ENCODE measurements at regions not wholly inside any gene's neighbourhood (a gene's known extent, or its start where the extent isn't known, plus 50 kb on each side); places are given as distances from the start of the nearest gene placed in this dataset.
"Not testable (repeated sequence)": the region's sequence is repeated elsewhere in the genome, so short reads cannot be mapped to it uniquely, and the experiment has no call there.

GRCh38 chr2:57330447-57330846 is 716.2 kb upstream of the VRK2 start:
- no peak for DNase-seq
- in situ Hi-C loops (cut with MboI; ENCODE audit: low pct_unique_long_range_greater_than_20kb, low sequenced_read_pairs) = no loop called here

- no peak for DNase-seq
- in situ Hi-C loops (cut with MboI; ENCODE audit: low pct_unique_long_range_greater_than_20kb, low sequenced_read_pairs) = no loop called here
Observed at GRCh38 chr2:57333221-57333620, 713.4 kb upstream of the VRK2 start.

GRCh38 chr2:57343391-57344006 is 703.1 kb upstream of the VRK2 start:
- in situ Hi-C loops (cut with MboI; ENCODE audit: low pct_unique_long_range_greater_than_20kb, low sequenced_read_pairs) = no loop called here
- no peak for DNase-seq

GRCh38 chr2:57368190-57368589 is 678.4 kb upstream of the VRK2 start:
- no peak for DNase-seq

GRCh38 chr2:57370882-57371585 is 675.6 kb upstream of the VRK2 start:
- in situ Hi-C loops (cut with MboI; ENCODE audit: low pct_unique_long_range_greater_than_20kb, low sequenced_read_pairs) = no loop called here

More at GRCh38 chr2:57368190-57368589, 678.4 kb upstream of the VRK2 start:
- in situ Hi-C loops (cut with MboI; ENCODE audit: low pct_unique_long_range_greater_than_20kb, low sequenced_read_pairs) = no loop called here

GRCh38 chr2:57372237-57372984 is 674.2 kb upstream of the VRK2 start:
- no peak for DNase-seq
- in situ Hi-C loops (cut with MboI; ENCODE audit: low pct_unique_long_range_greater_than_20kb, low sequenced_read_pairs) = no loop called here

More at GRCh38 chr2:57370882-57371585, 675.6 kb upstream of the VRK2 start:
- no peak for DNase-seq

- in situ Hi-C loops (cut with MboI; ENCODE audit: low pct_unique_long_range_greater_than_20kb, low sequenced_read_pairs) = no loop called here
- DNase-seq = no peak
Observed at GRCh38 chr2:57373530-57373929, 673.1 kb upstream of the VRK2 start.

GRCh38 chr2:57376985-57377384 is 669.6 kb upstream of the VRK2 start:
- in situ Hi-C loops (cut with MboI; ENCODE audit: low pct_unique_long_range_greater_than_20kb, low sequenced_read_pairs) = loop anchor here (25.0 kb wide), 1 partner anchor 110 kb away; no protein-coding TSS in a partner anchor
- peak; percentile 55 for DNase-seq

- DNase-seq = no peak
- in situ Hi-C loops (cut with MboI; ENCODE audit: low pct_unique_long_range_greater_than_20kb, low sequenced_read_pairs) = loop anchor here (25.0 kb wide), 1 partner anchor 101 kb away; no protein-coding TSS in a partner anchor
Observed at GRCh38 chr2:57386305-57386704, 660.3 kb upstream of the VRK2 start.

- in situ Hi-C loops (cut with MboI; ENCODE audit: low pct_unique_long_range_greater_than_20kb, low sequenced_read_pairs) = loop anchor here (25.0 kb wide), 1 partner anchor 91 kb away; no protein-coding TSS in a partner anchor
- DNase-seq = peak; percentile 71
Observed at GRCh38 chr2:57396355-57397098, 650.1 kb upstream of the VRK2 start.

- in situ Hi-C loops (cut with MboI; ENCODE audit: low pct_unique_long_range_greater_than_20kb, low sequenced_read_pairs) = loop anchor here (25.0 kb wide), 1 partner anchor 90 kb away; no protein-coding TSS in a partner anchor
- DNase-seq = no peak
Observed at GRCh38 chr2:57397550-57398360, 648.9 kb upstream of the VRK2 start.

GRCh38 chr2:57399057-57399456 is 647.5 kb upstream of the VRK2 start:
- in situ Hi-C loops (cut with MboI; ENCODE audit: low pct_unique_long_range_greater_than_20kb, low sequenced_read_pairs) = loop anchor here (25.0 kb wide), 1 partner anchor 88 kb away; no protein-coding TSS in a partner anchor
- no peak for DNase-seq

- in situ Hi-C loops (cut with MboI; ENCODE audit: low pct_unique_long_range_greater_than_20kb, low sequenced_read_pairs) = no loop called here
- no peak for DNase-seq
Observed at GRCh38 chr2:57402096-57402495, 644.5 kb upstream of the VRK2 start.

- DNase-seq = no peak
- in situ Hi-C loops (cut with MboI; ENCODE audit: low pct_unique_long_range_greater_than_20kb, low sequenced_read_pairs) = no loop called here
Observed at GRCh38 chr2:57402755-57403154, 643.9 kb upstream of the VRK2 start.

GRCh38 chr2:57407772-57408201 is 638.8 kb upstream of the VRK2 start:
- in situ Hi-C loops (cut with MboI; ENCODE audit: low pct_unique_long_range_greater_than_20kb, low sequenced_read_pairs) = no loop called here
- no peak for DNase-seq

GRCh38 chr2:57408587-57408986 is 638.0 kb upstream of the VRK2 start:
- in situ Hi-C loops (cut with MboI; ENCODE audit: low pct_unique_long_range_greater_than_20kb, low sequenced_read_pairs) = no loop called here
- DNase-seq = no peak

GRCh38 chr2:57417007-57417406 is 629.6 kb upstream of the VRK2 start:
- in situ Hi-C loops (cut with MboI; ENCODE audit: low pct_unique_long_range_greater_than_20kb, low sequenced_read_pairs) = no loop called here
- DNase-seq = no peak

GRCh38 chr2:57418859-57419346 is 627.7 kb upstream of the VRK2 start:
- DNase-seq; in situ Hi-C loops (cut with MboI; ENCODE audit: low pct_unique_long_range_greater_than_20kb, low sequenced_read_pairs): not testable (repeated sequence)
